PC-9 (cell line): ENCODE measurements at regions not wholly inside any gene's neighbourhood (a gene's known extent, or its start where the extent isn't known, plus 50 kb on each side); places are given as distances from the start of the nearest gene placed in this dataset.
A peak's percentile ranks its signal among the peaks of the same experiment; 100 is the strongest.

Experiments
- BruUV-seq: library from RNA; stranded (reverse); fragments of 400-500 nt; replicated peaks from 2 replicates; lab custom pipeline; 2021; lab: Mats Ljungman, UMichigan
- CTCF ChIA-PET: fragments of 300-600 bp; sonication (Branson Sonifier 250); formaldehyde crosslinking; loops from one replicate; lab custom pipeline; 2022; ENCODE audit warnings: antibody characterized with exemption; lab: Charles Lee
- POLR2A ChIA-PET: fragments of 300-600 bp; sonication (Branson Sonifier 250); formaldehyde crosslinking; loops from one replicate; lab custom pipeline; 2022; ENCODE audit warnings: antibody characterized with exemption; ENCODE audit not compliant: unreplicated experiment; lab: Charles Lee
- DNase-seq, 2 experiments: peaks; one replicate each; pipeline versions ENCODE4 v3.0.0 to v3.0.0-alpha.2; 2015 to 2022; ENCODE audit warnings: mixed read lengths in 1 of 2
- H2AFZ ChIP-seq: fragments of 200-600 bp; sonication (generic); 2 replicates; pipeline ENCODE4 v1.8.1; 2017; ENCODE audit warnings: antibody characterized with exemption
- H3F3A ChIP-seq: fragments of 200-600 bp; sonication (generic); 2 replicates; pipeline ENCODE4 v1.8.1; 2017; ENCODE audit warnings: antibody characterized with exemption, mild to moderate bottlenecking, low read depth; ENCODE audit not compliant: insufficient read depth
- H3K27ac ChIP-seq: fragments of 200-600 bp; sonication (generic); 2 replicates; pipeline ENCODE4 v1.6.1; 2016; ENCODE audit warnings: mixed run types
- H3K27me3 ChIP-seq: fragments of 200-600 bp; sonication (generic); 2 replicates; pipeline ENCODE4 v1.6.1; 2016; ENCODE audit warnings: low read depth, mixed run types; ENCODE audit not compliant: insufficient read depth
- H3K36me3 ChIP-seq: fragments of 200-600 bp; sonication (generic); 2 replicates; pipeline ENCODE4 v1.6.1; 2016; ENCODE audit warnings: low read depth, mixed run types
- H3K4me1 ChIP-seq: fragments of 200-600 bp; sonication (generic); replicated peaks from 2 replicates; pipeline ENCODE4 v1.6.1; 2016; ENCODE audit warnings: mixed run types; ENCODE audit not compliant: insufficient read depth
- H3K4me2 ChIP-seq: fragments of 200-600 bp; sonication (generic); 2 replicates; pipeline ENCODE4 v1.6.1; 2017; ENCODE audit warnings: mixed run types
- H3K4me3 ChIP-seq: fragments of 200-600 bp; sonication (generic); 2 replicates; pipeline ENCODE4 v1.6.1; 2016; ENCODE audit warnings: mixed run types
- H3K79me2 ChIP-seq: fragments of 200-600 bp; sonication (generic); 2 replicates; pipeline ENCODE4 v1.6.1; 2017; ENCODE audit warnings: low read depth, mixed run types
- H3K9me2 ChIP-seq: fragments of 200-600 bp; sonication (generic); 2 replicates; pipeline ENCODE4 v1.8.1; 2017; ENCODE audit warnings: mild to moderate bottlenecking; ENCODE audit not compliant: insufficient read depth
- H3K9me3 ChIP-seq: fragments of 200-600 bp; sonication (generic); 2 replicates; pipeline ENCODE4 v1.8.1; 2016; ENCODE audit warnings: low read depth; ENCODE audit not compliant: insufficient read depth
- H4K20me1 ChIP-seq: fragments of 200-600 bp; sonication (generic); 2 replicates; pipeline ENCODE4 v1.8.1; 2017; ENCODE audit not compliant: insufficient read depth
- CTCF ChIP-seq: fragments of 200-600 bp; sonication (generic); conservative IDR thresholded peaks from 2 replicates; pipeline ENCODE4 v1.6.1; 2017; ENCODE audit warnings: mixed run types, antibody characterized with exemption, mild to moderate bottlenecking, moderate library complexity
- EZH2 ChIP-seq: fragments of 200-600 bp; sonication (generic); IDR thresholded peaks from 2 replicates; pipeline ENCODE4 v1.8.0; 2017; ENCODE audit warnings: antibody characterized with exemption, low read depth
- intact Hi-C: fragments of 100-400 bp; cut with micrococcal nuclease; formaldehyde crosslinking; loops from one replicate; pipeline ENCODE4 v1.10.0; 2022; ENCODE audit not compliant: unreplicated experiment

DNA sequence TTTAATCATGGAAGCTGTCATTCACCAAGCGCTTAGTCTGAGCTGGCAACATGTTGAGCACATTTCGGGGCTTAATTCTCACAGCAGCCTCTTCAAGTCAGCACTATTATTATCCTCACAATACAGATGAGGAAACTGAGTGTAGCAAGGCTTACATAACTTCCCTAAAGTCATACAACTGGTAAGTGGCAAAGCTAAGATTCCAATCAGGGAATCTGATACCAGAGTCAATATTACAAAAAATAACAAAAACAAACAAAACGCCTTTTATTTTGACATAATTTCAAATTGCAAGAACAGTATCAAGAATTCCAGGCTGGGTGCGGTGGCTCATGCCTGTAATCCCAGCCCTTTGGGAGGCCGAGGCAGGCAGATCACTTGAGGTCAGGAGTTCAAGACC is 120.4 kb upstream of the DUSP21 start:
- intact Hi-C loops = no loop called here

DNA sequence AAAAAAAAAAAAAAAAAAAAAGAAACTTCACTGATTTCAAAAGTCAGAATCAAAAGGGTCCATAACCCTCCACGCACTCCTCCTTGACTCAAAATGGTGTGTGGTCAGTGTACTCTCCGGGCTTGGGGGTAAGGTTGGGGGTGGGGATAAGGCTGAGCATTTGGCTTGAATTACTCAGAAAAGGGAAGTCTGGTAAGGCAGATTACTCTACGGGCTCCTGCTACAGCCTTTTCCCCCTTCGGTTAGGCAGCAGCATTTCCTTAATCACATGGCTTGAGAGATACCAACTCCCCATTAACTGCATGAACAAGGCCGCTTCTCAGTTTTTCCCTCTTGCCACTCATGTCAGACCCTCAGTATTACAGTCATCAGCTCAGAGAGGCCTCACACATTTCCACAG is 135.4 kb upstream of the DUSP21 start:
- H3K79me2 ChIP-seq = no peaks in the 10 kb centered on the region
- DNase-seq = no peak

More for the DNA sequence above, 120.4 kb upstream of the DUSP21 start:
- Histone ChIP-seq H3K4me3 (no peak overlapping the region), H3F3A (no peaks in the 10 kb centered on the region), H4K20me1 (no peaks in the 10 kb centered on the region), H3K36me3 (no peaks in the 10 kb centered on the region), H3K79me2 (no peaks in the 10 kb centered on the region), H2AFZ (no peak overlapping the region), H3K4me1 (no peaks in the 10 kb centered on the region), H3K4me2 (no peak overlapping the region), H3K9me2 (no peaks in the 10 kb centered on the region), H3K27ac (no peak overlapping the region), H3K9me3 (no peaks in the 10 kb centered on the region), H3K27me3 (no peaks in the 10 kb centered on the region)
- CTCF ChIA-PET = no interaction called here
- BruUV-seq = no TSS peak
- TF ChIP-seq EZH2 = no peak
- TF ChIP-seq CTCF = no peak
- DNase-seq = peak in 1 of 2 experiments; percentile 36
- POLR2A ChIA-PET = no interaction called here

GRCh38 chrX:44705817-44706551 is 137.8 kb upstream of the DUSP21 start:
- Histone ChIP-seq H3K4me2 (peak overlapping the region; percentile 19; the same call in 1 of the 2 replicates), H3F3A (no peaks in the 10 kb centered on the region), H3K4me3 (no peak overlapping the region), H4K20me1 (no peaks in the 10 kb centered on the region), H3K9me3 (no peaks in the 10 kb centered on the region), H2AFZ (no peak overlapping the region), H3K79me2 (no peaks in the 10 kb centered on the region), H3K27me3 (no peaks in the 10 kb centered on the region), H3K9me2 (no peaks in the 10 kb centered on the region), H3K27ac (no peak overlapping the region), H3K4me1 (no peaks in the 10 kb centered on the region), H3K36me3 (no peaks in the 10 kb centered on the region)
- intact Hi-C loops = no loop called here
- ChIA-PET CTCF (no interaction called here), POLR2A (no interaction called here)
- no peak for TF ChIP-seq EZH2
- no peak for TF ChIP-seq CTCF
- no TSS peak for BruUV-seq
- peak; percentile 24 to 44 for DNase-seq

More for the DNA sequence above, 135.4 kb upstream of the DUSP21 start:
- H2AFZ ChIP-seq = no peak overlapping the region
- H3K27ac ChIP-seq = no peak overlapping the region
- no peaks in the 10 kb centered on the region for H3K4me1 ChIP-seq
- intact Hi-C loops = no loop called here
- TF ChIP-seq CTCF = no peak
- no peak for TF ChIP-seq EZH2
- no peaks in the 10 kb centered on the region for H4K20me1 ChIP-seq
- H3K4me2 ChIP-seq = no peak overlapping the region
- no peaks in the 10 kb centered on the region for H3K36me3 ChIP-seq
- no peaks in the 10 kb centered on the region for H3K9me3 ChIP-seq
- no peaks in the 10 kb centered on the region for H3F3A ChIP-seq
- ChIA-PET POLR2A (no interaction called here), CTCF (no interaction called here)
- no peak overlapping the region for H3K4me3 ChIP-seq
- BruUV-seq = no TSS peak
- H3K27me3 ChIP-seq = no peaks in the 10 kb centered on the region
- no peaks in the 10 kb centered on the region for H3K9me2 ChIP-seq
